Smooth muscle cell (in vitro differentiated cells): ENCODE measurements at regions not wholly inside any gene's neighbourhood (a gene's known extent, or its start where the extent isn't known, plus 50 kb on each side); places are given as distances from the start of the nearest gene placed in this dataset.

ENCODE experiments used
- DNase-seq: peaks from one replicate; lab custom pipeline; 2025; ENCODE audit not compliant: unreplicated experiment; lab: John Stamatoyannopoulos, UW
- H2AFZ ChIP-seq: fragments of 200-600 bp; sonication (generic); 2 replicates; pipeline ENCODE4 v1.6.0; 2016; ENCODE audit warnings: antibody characterized with exemption, low read depth, mild to moderate bottlenecking
- H3F3A ChIP-seq: fragments of 200-600 bp; sonication (generic); 2 replicates; pipeline ENCODE4 v1.6.0; 2017; ENCODE audit warnings: antibody characterized with exemption, low read depth
- H3K27ac ChIP-seq: fragments of 200-600 bp; sonication (generic); 2 replicates; pipeline ENCODE4 v1.5.1; 2016; ENCODE audit warnings: low read depth, mild to moderate bottlenecking
- H3K27me3 ChIP-seq: fragments of 200-600 bp; sonication (generic); 2 replicates; pipeline ENCODE4 v1.6.1; 2016; ENCODE audit warnings: low read depth, mild to moderate bottlenecking
- H3K36me3 ChIP-seq: fragments of 200-600 bp; sonication (generic); 2 replicates; pipeline ENCODE4 v1.5.1; 2016; ENCODE audit warnings: low read depth
- H3K4me1 ChIP-seq: fragments of 200-600 bp; sonication (generic); 2 replicates; pipeline ENCODE4 v1.5.1; 2016; ENCODE audit warnings: low read depth
- H3K4me2 ChIP-seq: fragments of 200-600 bp; sonication (generic); 2 replicates; pipeline ENCODE4 v1.6.0; 2016; ENCODE audit warnings: mild to moderate bottlenecking
- H3K4me3 ChIP-seq: fragments of 200-600 bp; sonication (generic); 2 replicates; pipeline ENCODE4 v1.5.1; 2016; ENCODE audit warnings: mild to moderate bottlenecking
- H3K79me2 ChIP-seq: fragments of 200-600 bp; sonication (generic); 2 replicates; pipeline ENCODE4 v1.6.0; 2016; ENCODE audit warnings: low read depth, mild to moderate bottlenecking
- H3K9ac ChIP-seq: fragments of 200-600 bp; sonication (generic); 2 replicates; pipeline ENCODE4 v1.6.0; 2016; ENCODE audit warnings: low read depth
- H3K9me3 ChIP-seq: fragments of 200-600 bp; sonication (generic); replicated peaks from 2 replicates; pipeline ENCODE4 v1.5.1; 2016; ENCODE audit warnings: low read depth
- H4K20me1 ChIP-seq: fragments of 200-600 bp; sonication (generic); 2 replicates; pipeline ENCODE4 v1.6.0; 2016; ENCODE audit warnings: low read depth
- WGBS: methylation state at CpG from one replicate; pipeline ENCODE4 v1.1.7; 2016; ENCODE audit warnings: low lambda C conversion rate; 5-methylcytosine and 5-hydroxymethylcytosine counted together
- TF ChIP-seq, protein P1 (sequence below): fragments of 200-600 bp; sonication (generic); IDR thresholded peaks from 2 replicates; pipeline ENCODE4 v1.5.1; 2017; ENCODE audit warnings: borderline replicate concordance, mild to moderate bottlenecking, antibody characterized with exemption; ENCODE audit not compliant: insufficient read depth, poor library complexity, severe bottlenecking

DNA sequence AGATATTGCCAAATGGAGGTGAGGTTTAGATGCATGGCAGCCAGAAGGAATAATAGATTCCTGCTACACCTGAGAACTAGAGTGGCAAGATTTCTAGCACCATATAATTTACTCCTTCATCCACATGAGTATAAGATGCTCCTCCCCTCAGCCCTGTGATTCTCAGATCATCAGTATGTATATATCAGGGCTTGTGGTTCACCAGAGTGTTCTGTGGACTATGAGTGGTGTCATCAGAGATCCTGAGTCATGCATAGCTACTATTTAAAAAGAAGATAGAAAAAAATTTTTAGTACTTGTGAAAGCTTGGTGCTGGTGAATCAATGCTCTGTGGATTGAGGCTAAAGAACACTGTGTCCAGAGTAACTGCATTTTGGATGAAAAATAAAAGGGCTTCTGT lies 285.9 kb downstream of the BMP4 start:
- Histone ChIP-seq H3K27me3 (no peaks in the 10 kb centered on the region), H2AFZ (no peak overlapping the region), H3K36me3 (no peaks in the 10 kb centered on the region), H3K4me1 (no peaks in the 10 kb centered on the region), H3K4me2 (peak overlapping the region; percentile 79), H3K9ac (peak overlapping the region; percentile 28), H3K9me3 (no peaks in the 10 kb centered on the region), H3K27ac (peak overlapping the region; percentile 80), H4K20me1 (no peaks in the 10 kb centered on the region), H3F3A (no peaks in the 10 kb centered on the region), H3K79me2 (no peaks in the 10 kb centered on the region), H3K4me3 (peak overlapping the region; percentile 18)
- DNase-seq, result no peak
- TF ChIP-seq, protein P1, sequence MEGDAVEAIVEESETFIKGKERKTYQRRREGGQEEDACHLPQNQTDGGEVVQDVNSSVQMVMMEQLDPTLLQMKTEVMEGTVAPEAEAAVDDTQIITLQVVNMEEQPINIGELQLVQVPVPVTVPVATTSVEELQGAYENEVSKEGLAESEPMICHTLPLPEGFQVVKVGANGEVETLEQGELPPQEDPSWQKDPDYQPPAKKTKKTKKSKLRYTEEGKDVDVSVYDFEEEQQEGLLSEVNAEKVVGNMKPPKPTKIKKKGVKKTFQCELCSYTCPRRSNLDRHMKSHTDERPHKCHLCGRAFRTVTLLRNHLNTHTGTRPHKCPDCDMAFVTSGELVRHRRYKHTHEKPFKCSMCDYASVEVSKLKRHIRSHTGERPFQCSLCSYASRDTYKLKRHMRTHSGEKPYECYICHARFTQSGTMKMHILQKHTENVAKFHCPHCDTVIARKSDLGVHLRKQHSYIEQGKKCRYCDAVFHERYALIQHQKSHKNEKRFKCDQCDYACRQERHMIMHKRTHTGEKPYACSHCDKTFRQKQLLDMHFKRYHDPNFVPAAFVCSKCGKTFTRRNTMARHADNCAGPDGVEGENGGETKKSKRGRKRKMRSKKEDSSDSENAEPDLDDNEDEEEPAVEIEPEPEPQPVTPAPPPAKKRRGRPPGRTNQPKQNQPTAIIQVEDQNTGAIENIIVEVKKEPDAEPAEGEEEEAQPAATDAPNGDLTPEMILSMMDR, result no peak

DNA sequence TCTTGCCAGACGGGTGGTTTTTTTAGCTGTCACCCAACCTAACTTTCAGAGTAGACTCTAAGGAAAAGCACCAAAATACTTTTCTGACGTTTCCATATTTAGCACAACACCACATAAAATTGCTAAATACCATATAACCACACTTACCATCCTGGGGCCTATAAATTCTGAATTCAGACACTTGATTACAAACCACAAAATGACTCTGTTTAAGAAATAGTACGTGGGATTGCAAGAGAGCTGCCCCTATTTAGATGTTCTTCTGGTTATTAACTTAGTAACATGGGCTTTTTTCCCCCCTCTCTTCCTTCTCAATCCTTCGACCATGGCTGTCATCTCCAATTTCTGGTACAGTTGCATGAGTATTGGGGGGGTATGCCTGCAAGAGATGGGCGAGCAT lies 287.7 kb downstream of the BMP4 start:
- H3K27me3 ChIP-seq, result no peaks in the 10 kb centered on the region
- no peak overlapping the region for H3K4me3 ChIP-seq

DNA sequence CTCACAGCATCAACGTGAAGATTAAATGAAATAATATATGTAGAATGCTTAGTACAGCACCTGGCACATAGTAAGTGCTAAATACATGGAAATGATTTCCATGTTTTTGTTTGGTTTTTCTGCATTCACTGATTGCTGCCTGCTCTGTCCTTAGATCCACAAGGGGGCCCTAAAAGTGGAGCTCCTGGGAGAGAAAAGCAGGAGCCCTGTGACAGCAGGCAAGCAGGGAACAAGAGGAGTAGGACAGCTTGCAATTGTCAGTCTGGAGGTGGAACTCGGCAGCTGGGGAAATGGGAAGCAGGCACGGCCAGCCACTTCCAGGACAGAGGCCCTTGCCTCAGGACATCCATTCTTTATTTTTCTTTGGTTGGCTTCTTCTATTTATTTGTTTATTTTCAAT lies 292.9 kb downstream of the BMP4 start:
- no peaks in the 10 kb centered on the region for H3K27me3 ChIP-seq
- no peak for DNase-seq

More for the DNA sequence above, 287.7 kb downstream of the BMP4 start:
- Histone ChIP-seq H3K9me3 (no peaks in the 10 kb centered on the region), H3K4me1 (peaks cover 3% of the 10 kb centered on the region), H3K36me3 (no peaks in the 10 kb centered on the region), H2AFZ (no peak overlapping the region), H3K79me2 (no peaks in the 10 kb centered on the region), H3K27ac (peak overlapping the region; percentile 73), H4K20me1 (no peaks in the 10 kb centered on the region), H3K4me2 (peak overlapping the region; percentile 75), H3K9ac (no peak overlapping the region), H3F3A (no peaks in the 10 kb centered on the region)
- no peak for DNase-seq
- TF ChIP-seq, protein P1, result no peak
- WGBS, result 24% methylated on average over 5 of the region's 5 CpGs

More for the DNA sequence above, 292.9 kb downstream of the BMP4 start:
- Histone ChIP-seq H3K9me3 (no peaks in the 10 kb centered on the region), H4K20me1 (no peaks in the 10 kb centered on the region), H3K4me1 (peaks cover 5% of the 10 kb centered on the region), H3K27ac (no peak overlapping the region), H3K36me3 (no peaks in the 10 kb centered on the region), H3F3A (no peaks in the 10 kb centered on the region), H3K79me2 (no peaks in the 10 kb centered on the region), H3K4me3 (no peak overlapping the region), H2AFZ (no peak overlapping the region), H3K4me2 (peak overlapping the region; percentile 58), H3K9ac (no peak overlapping the region)
- TF ChIP-seq, protein P1, result peak; percentile 24
- WGBS, result 35% methylated on average over 3 of the region's 3 CpGs
